H1 (cell line): ENCODE measurements at regions not wholly inside any gene's neighbourhood (a gene's known extent, or its start where the extent isn't known, plus 50 kb on each side); places are given as distances from the start of the nearest gene placed in this dataset.

ENCODE experiments used
- CTCF ChIA-PET: fragments of 300-600 bp; sonication (Branson Sonifier 250); formaldehyde crosslinking; loops from one replicate; lab custom pipeline; 2021; ENCODE audit not compliant: partially characterized antibody; lab: Charles Lee
- POLR2A ChIA-PET: fragments of 300-600 bp; sonication (Branson Sonifier 250); formaldehyde crosslinking; loops from one replicate; lab custom pipeline; 2021; ENCODE audit warnings: inconsistent platforms; ENCODE audit not compliant: partially characterized antibody; lab: Charles Lee
- DNase-seq, 2 experiments: peaks; one replicate each; pipeline versions ENCODE4 v3.0.0 to v3.0.0-alpha.2; 2010 to 2022; ENCODE audit warnings: low spot score in 2 of 2, low read depth in 1 of 2, mixed read lengths in 1 of 2
- FAIRE-seq: peaks from 2 replicates; lab custom pipeline; 2011; peaks lifted over from hg19 to GRCh38; lab: Jason Lieb, UNC
- H2AFZ ChIP-seq: 2 replicates; pipeline ENCODE4 v1.8.1; 2012; ENCODE audit warnings: low read length, inconsistent platforms
- H2AK5ac ChIP-seq: 2 replicates; pipeline ENCODE4 v1.6.1; 2013; ENCODE audit warnings: low read depth, low read length
- H2BK120ac ChIP-seq: replicated peaks from 2 replicates; pipeline ENCODE3; 2013; ENCODE audit warnings: low read depth, low read length, inconsistent platforms
- H2BK12ac ChIP-seq: 2 replicates; pipeline ENCODE4 v1.6.1; 2013; ENCODE audit warnings: low read depth, low read length
- H2BK15ac ChIP-seq: 2 replicates; pipeline ENCODE4 v1.6.1; 2013; ENCODE audit warnings: low read length
- H2BK20ac ChIP-seq: 2 replicates; pipeline ENCODE4 v1.6.1; 2013; ENCODE audit warnings: low read length
- H2BK5ac ChIP-seq: 2 replicates; pipeline ENCODE4 v1.6.1; 2013; ENCODE audit warnings: low read depth, low read length
- H3K14ac ChIP-seq: 2 replicates; pipeline ENCODE4 v1.6.1; 2013; ENCODE audit warnings: inconsistent platforms; ENCODE audit not compliant: insufficient read length
- H3K18ac ChIP-seq: 2 replicates; pipeline ENCODE4 v1.6.1; 2013; ENCODE audit warnings: low read length; ENCODE audit errors: extremely low read depth
- H3K23ac ChIP-seq: 2 replicates; pipeline ENCODE4 v1.6.1; 2013; ENCODE audit warnings: inconsistent platforms; ENCODE audit not compliant: insufficient read length
- H3K23me2 ChIP-seq: 2 replicates; pipeline ENCODE4 v1.6.1; 2013; ENCODE audit warnings: low read depth, low read length
- H3K27ac ChIP-seq: 2 replicates; pipeline ENCODE4 v1.6.1; 2011; ENCODE audit warnings: low read depth, low read length, inconsistent platforms
- H3K27me3 ChIP-seq, 4 experiments: replicated peaks in 1 of 4; 1 replicate in 1 of 4; 2 replicates in 3 of 4; pipeline versions ENCODE4 v1.6.1 to v1.8.1; 2011 to 2013; ENCODE audit warnings: low read length in 3 of 4, mild to moderate bottlenecking in 3 of 4, inconsistent platforms in 2 of 4, mixed read lengths in 2 of 4, moderate library complexity in 1 of 4; ENCODE audit not compliant: control insufficient read depth in 3 of 4, insufficient read depth in 3 of 4; ENCODE audit errors: extremely low read depth in 1 of 4
- H3K36me3 ChIP-seq, 4 experiments: 2 replicates each; pipeline versions ENCODE4 v1.6.1 to v1.8.1; 2011 to 2013; ENCODE audit warnings: mild to moderate bottlenecking in 4 of 4, low read length in 3 of 4, moderate library complexity in 2 of 4, control low read depth in 1 of 4, inconsistent platforms in 1 of 4; ENCODE audit not compliant: insufficient read depth in 4 of 4, control insufficient read depth in 2 of 4
- H3K4ac ChIP-seq: replicated peaks from 2 replicates; pipeline ENCODE3; 2013; ENCODE audit warnings: low read length, low read depth, mixed read lengths, inconsistent platforms; ENCODE audit not compliant: insufficient read length
- H3K4me1 ChIP-seq, 4 experiments: replicated peaks in 1 of 4; 1 replicate in 1 of 4; 2 replicates in 3 of 4; pipeline versions ENCODE4 v1.6.1 to v1.8.1; 2011 to 2013; ENCODE audit warnings: low read length in 3 of 4, inconsistent platforms in 2 of 4, mixed read lengths in 1 of 4; ENCODE audit not compliant: insufficient read depth in 4 of 4, control insufficient read depth in 3 of 4
- H3K4me2 ChIP-seq, 2 experiments: 2 replicates each; pipeline versions ENCODE4 v1.6.1 to v1.8.1; 2011 to 2013; ENCODE audit warnings: low read depth in 2 of 2, low read length in 2 of 2, control low read depth in 1 of 2, inconsistent platforms in 1 of 2, mild to moderate bottlenecking in 1 of 2; ENCODE audit not compliant: insufficient read depth in 1 of 2
- H3K4me3 ChIP-seq, 4 experiments: fragments of 200-600, 300-600 bp in 1 of 4; sonication (generic), shearing (Covaris generic), sonication (Bioruptor Twin) in 1 of 4; 2 replicates each; pipeline versions ENCODE4 v1.5.1 to v1.8.1; 2011 to 2016; ENCODE audit warnings: low read length in 4 of 4, low read depth in 3 of 4, control low read depth in 2 of 4, inconsistent platforms in 2 of 4, mild to moderate bottlenecking in 2 of 4, mixed read lengths in 1 of 4, moderate library complexity in 1 of 4; ENCODE audit not compliant: insufficient read depth in 2 of 4; ENCODE audit errors: extremely low read depth in 1 of 4
- H3K56ac ChIP-seq: replicated peaks from 2 replicates; pipeline ENCODE3; 2013; ENCODE audit warnings: low read depth, mild to moderate bottlenecking, mixed read lengths, low read length, inconsistent platforms; ENCODE audit not compliant: insufficient read length
- H3K79me1 ChIP-seq: 2 replicates; pipeline ENCODE4 v1.6.1; 2013; ENCODE audit warnings: low read depth, low read length, control low read depth
- H3K79me2 ChIP-seq, 2 experiments: 2 replicates each; pipeline versions ENCODE4 v1.6.1 to v1.8.1; 2012 to 2013; ENCODE audit warnings: low read length in 2 of 2, mild to moderate bottlenecking in 2 of 2, inconsistent platforms in 1 of 2; ENCODE audit not compliant: insufficient read depth in 2 of 2, control insufficient read depth in 1 of 2
- H3K9ac ChIP-seq, 4 experiments: replicated peaks in 1 of 4; 1 replicate in 1 of 4; 2 replicates in 3 of 4; pipeline versions ENCODE4 v1.6.1 to v1.8.1; 2011 to 2013; ENCODE audit warnings: low read depth in 3 of 4, low read length in 3 of 4, control low read depth in 2 of 4, mild to moderate bottlenecking in 2 of 4, moderate library complexity in 2 of 4, inconsistent platforms in 1 of 4; ENCODE audit errors: extremely low read depth in 1 of 4
- H3K9me3 ChIP-seq, 2 experiments: 2 replicates each; pipeline versions ENCODE4 v1.6.1 to v1.8.1; 2012 to 2013; ENCODE audit warnings: mild to moderate bottlenecking in 2 of 2, moderate library complexity in 2 of 2, control low read depth in 1 of 2, inconsistent platforms in 1 of 2, low read depth in 1 of 2, low read length in 1 of 2, mixed read lengths in 1 of 2; ENCODE audit not compliant: insufficient read depth in 2 of 2
- H4K20me1 ChIP-seq, 2 experiments: replicated peaks in 1 of 2; 2 replicates each; pipeline versions ENCODE3 to v1.8.1; 2011 to 2013; ENCODE audit warnings: inconsistent platforms in 2 of 2, low read length in 2 of 2, mild to moderate bottlenecking in 1 of 2; ENCODE audit not compliant: insufficient read depth in 2 of 2, control insufficient read depth in 1 of 2
- H4K5ac ChIP-seq: 2 replicates; pipeline ENCODE4 v1.6.1; 2013; ENCODE audit warnings: low read length, low read depth, mixed read lengths, inconsistent platforms; ENCODE audit not compliant: insufficient read length
- H4K8ac ChIP-seq: 2 replicates; pipeline ENCODE4 v1.8.0; 2013; ENCODE audit warnings: mild to moderate bottlenecking, moderate library complexity, low read length, inconsistent platforms; ENCODE audit not compliant: insufficient read depth; ENCODE audit errors: extremely low read depth
- H4K91ac ChIP-seq: replicated peaks from 2 replicates; pipeline ENCODE3; 2013; ENCODE audit warnings: low read length, mixed read lengths, inconsistent platforms; ENCODE audit not compliant: insufficient read length
- BCL11A ChIP-seq, 2 experiments: IDR thresholded peaks; one replicate each; pipeline ENCODE4 v1.6.1; 2011; ENCODE audit warnings: low read depth in 2 of 2, low read length in 2 of 2, mild to moderate bottlenecking in 2 of 2
- CTBP2 ChIP-seq: IDR thresholded peaks from 2 replicates; pipeline ENCODE4 v1.7.0; 2011; ENCODE audit warnings: borderline replicate concordance, mild to moderate bottlenecking, moderate library complexity, mixed read lengths, low read length; ENCODE audit not compliant: insufficient read depth, insufficient read length
- NRF1 ChIP-seq: IDR thresholded peaks from 2 replicates; pipeline ENCODE4 v1.6.1; 2011; ENCODE audit warnings: mild to moderate bottlenecking, low read depth, low read length, improper control_type of control experiment
- POU5F1 ChIP-seq: IDR thresholded peaks from 2 replicates; pipeline ENCODE4 v1.6.1; 2011; ENCODE audit warnings: low read depth, mild to moderate bottlenecking, low read length, moderate library complexity
- RAD21 ChIP-seq, 2 experiments: IDR thresholded peaks in 1 of 2; conservative IDR thresholded peaks in 1 of 2; 2 replicates each; pipeline ENCODE4 v1.6.1; 2011; ENCODE audit warnings: low read depth in 2 of 2, low read length in 2 of 2, improper control_type of control experiment in 1 of 2, inconsistent platforms in 1 of 2, mild to moderate bottlenecking in 1 of 2, moderate library complexity in 1 of 2
- WGBS, 2 experiments: shearing (Covaris generic) in 1 of 2; methylation state at CpG; one replicate each; pipeline versions ENCODE4 v1.1.6 to v1.1.7; 2013 to 2015; ENCODE audit warnings: low lambda C conversion rate in 2 of 2, mixed read lengths in 2 of 2, inconsistent platforms in 1 of 2, low coverage in 1 of 2, missing lambda C conversion rate in 1 of 2; ENCODE audit not compliant: insufficient replicate concordance in 2 of 2, insufficient coverage in 1 of 2, insufficient read length in 1 of 2; ENCODE audit errors: extremely low coverage in 1 of 2, missing lambda C conversion rate in 1 of 2; 5-methylcytosine and 5-hydroxymethylcytosine counted together

- Histone ChIP-seq H2AFZ (no peak overlapping the region), H3K4me2 (no peak overlapping the region; a peak in 1 of 4 replicates), H3K27ac (no peak overlapping the region), H3K56ac (peak overlapping the region; percentile 44), H3K4ac (no peak overlapping the region), H3K18ac (no peak overlapping the region)
- CTCF ChIA-PET: interaction anchor here (0.6 to 1.4 kb wide), 3 partner anchors 21 to 1242 kb away, joined by 3 read pairs; no protein-coding TSS in a partner anchor
- no peak for FAIRE-seq
- no peak for TF ChIP-seq CTBP2
- TF ChIP-seq RAD21 (IDR thresholded peaks at IDR 0.05 in 1 of 2, conservative IDR thresholded peaks at IDR 0.05 in 1 of 2; ENCODE audit: low read depth in 2 of 2, low read length in 2 of 2): no peak
- no peak for TF ChIP-seq POU5F1
- TF ChIP-seq NRF1: no peak
- TF ChIP-seq BCL11A (IDR thresholded peaks at IDR 0.05; ENCODE audit: low read depth in 2 of 2, low read length in 2 of 2): no peak
- TF ChIP-seq, all 59 proteins: peak for 0
- H3K79me2 ChIP-seq: no peaks in the 10 kb centered on the region
- no peaks in the 10 kb centered on the region for H3K9me3 ChIP-seq
- H3K4me3 ChIP-seq: no peak overlapping the region
- 0 out of 2 replicates have a peak overlapping the region, but pooled peaks have one; percentile 37 for H2BK20ac ChIP-seq
- no peaks in the 10 kb centered on the region for H3K27me3 ChIP-seq
- DNase-seq: no peak
- H4K91ac ChIP-seq: peak overlapping the region; percentile 59
- H2AK5ac ChIP-seq: no peak overlapping the region
- H3K36me3 ChIP-seq: no peaks in the 10 kb centered on the region; a peak in 1 of 8 replicates
- H3K23me2 ChIP-seq: no peaks in the 10 kb centered on the region
- H4K8ac ChIP-seq: no peak overlapping the region
- no peak overlapping the region for H2BK120ac ChIP-seq
- H4K5ac ChIP-seq: peak overlapping the region; percentile 39
- H3K79me1 ChIP-seq: no peaks in the 10 kb centered on the region
- no peak overlapping the region for H2BK15ac ChIP-seq
- H3K14ac ChIP-seq: no peak overlapping the region
- H3K23ac ChIP-seq: no peak overlapping the region
- no peak overlapping the region for H3K9ac ChIP-seq
- peaks cover 0 to 22% (median 7%) of the 10 kb centered on the region in 4 experiments; a peak in 3 of 7 replicates for H3K4me1 ChIP-seq
- no peak overlapping the region; the same call in 1 of the 2 replicates for H2BK12ac ChIP-seq
- WGBS, 2 experiments: 62% methylated on average over 4 of the region's 4 CpGs; no CpG with 5 or more reads in 1 of the 2 experiments
- no peak overlapping the region; the same call in 1 of the 2 replicates for H2BK5ac ChIP-seq
- H4K20me1 ChIP-seq: no peaks in the 10 kb centered on the region
- POLR2A ChIA-PET: no interaction called here
Measured at GRCh38 chr6:164692772-164693510, 616.5 kb downstream of the C6orf118 start.
